ENCODE measurements at regions not wholly inside any gene's neighbourhood (a gene's known extent, or its start where the extent isn't known, plus 50 kb on each side); places are given as distances from the start of the nearest gene placed in this dataset.

- TF ChIP-seq CTCF (IDR thresholded peaks at IDR 0.05) (no peak), POLR2A (IDR thresholded peaks at IDR 0.05) (no peak)
Observed at GRCh38 chr10:4450169-4450568, 375.8 kb upstream of the AKR1E2 start.

Data from testis (tissue), 2 donors.